HG03175 (cell line): ENCODE measurements at regions not wholly inside any gene's neighbourhood (a gene's known extent, or its start where the extent isn't known, plus 50 kb on each side); places are given as distances from the start of the nearest gene placed in this dataset.
A peak's percentile ranks its signal among the peaks of the same experiment; 100 is the strongest.

Experiments used
- ATAC-seq: cut with Tn5 transposase; IDR thresholded peaks from one replicate; pipeline ENCODE4 v1.9.1; 2021; ENCODE audit warnings: mild to moderate bottlenecking, moderate library complexity; ENCODE audit not compliant: unreplicated experiment

- ATAC-seq, result no peak
These were observed 126.7 kb downstream of the DDX1 start for GRCh38 chr2:15718103-15718943.

- ATAC-seq, result no peak
These were observed 127.3 kb downstream of the DDX1 start for GRCh38 chr2:15718944-15719323.

- ATAC-seq, result no peak
These were observed 128.1 kb downstream of the DDX1 start for GRCh38 chr2:15719566-15720313.

GRCh38 chr2:15720561-15721307, 129.1 kb downstream of the DDX1 start:
- no peak for ATAC-seq

GRCh38 chr2:15721411-15722067, 129.9 kb downstream of the DDX1 start:
- no peak for ATAC-seq

GRCh38 chr2:15722980-15723379, 131.3 kb downstream of the DDX1 start:
- ATAC-seq, result no peak

- ATAC-seq, result no peak
These were observed 132.6 kb downstream of the DDX1 start for GRCh38 chr2:15724235-15724634.

- ATAC-seq, result no peak
These were observed 133.6 kb downstream of the DDX1 start for GRCh38 chr2:15725101-15725781.

- ATAC-seq, result no peak
These were observed 134.1 kb downstream of the DDX1 start for GRCh38 chr2:15725782-15726112.

- ATAC-seq, result no peak
These were observed 134.8 kb downstream of the DDX1 start for GRCh38 chr2:15726321-15727057.

- no peak for ATAC-seq
These were observed 136.0 kb downstream of the DDX1 start for GRCh38 chr2:15727396-15728244.

GRCh38 chr2:15728245-15728938, 136.7 kb downstream of the DDX1 start:
- no peak for ATAC-seq

- ATAC-seq, result no peak
These were observed 137.3 kb downstream of the DDX1 start for GRCh38 chr2:15729001-15729400.

- ATAC-seq, result no peak
These were observed 138.3 kb downstream of the DDX1 start for GRCh38 chr2:15729709-15730544.

- peak; percentile 60 for ATAC-seq
These were observed 139.0 kb downstream of the DDX1 start for GRCh38 chr2:15730545-15731212.

GRCh38 chr2:15731213-15731888, 139.7 kb downstream of the DDX1 start:
- ATAC-seq, result no peak
